ENCODE measurements at regions not wholly inside any gene's neighbourhood (a gene's known extent, or its start where the extent isn't known, plus 50 kb on each side); places are given as distances from the start of the nearest gene placed in this dataset.

DNA sequence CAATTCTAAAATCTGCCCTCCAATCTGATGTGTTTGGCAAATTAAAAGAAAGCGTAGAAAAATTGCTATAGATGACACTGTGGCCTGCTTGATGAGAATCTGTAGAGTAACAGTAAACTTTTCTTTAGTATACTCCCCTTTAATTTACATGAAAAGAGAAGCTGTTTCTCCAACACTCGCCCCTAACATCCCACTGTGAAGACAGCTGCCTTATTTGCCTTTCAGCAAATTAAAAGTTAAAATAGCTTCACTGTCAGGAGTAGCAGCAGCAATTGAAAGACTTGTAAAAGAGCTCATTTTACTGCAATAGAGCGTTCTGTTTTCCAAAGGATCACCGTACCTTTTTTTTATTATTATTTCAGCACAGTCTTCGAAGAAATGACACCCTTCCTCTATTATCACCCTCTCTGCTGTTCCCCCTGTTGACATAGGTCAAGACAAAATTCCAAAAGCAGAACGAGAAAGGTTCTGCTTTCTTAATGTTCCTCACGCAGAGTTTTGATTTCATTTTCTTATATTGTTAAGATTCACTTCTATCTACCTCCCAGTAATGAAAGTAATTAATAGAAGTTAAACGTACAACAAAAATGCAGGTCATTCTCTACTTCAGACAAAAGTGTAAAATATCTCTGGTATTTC is 153.5 kb upstream of the USP15 start:
- peak overlapping the region; percentile 26; the same call in 1 of the 2 replicates for H3K9ac ChIP-seq (ENCODE audit: low read depth, low read length)
- H3K36me3 ChIP-seq (ENCODE audit: insufficient read depth, low read length), result no peaks in the 10 kb centered on the region
- H3K4me1 ChIP-seq (ENCODE audit: insufficient read depth, low read length), result peaks cover 15% of the 10 kb centered on the region; the same call in 1 of the 2 replicates
- H3K9me3 ChIP-seq (ENCODE audit: control insufficient read depth, insufficient read depth, low read length), result no peaks in the 10 kb centered on the region

DNA sequence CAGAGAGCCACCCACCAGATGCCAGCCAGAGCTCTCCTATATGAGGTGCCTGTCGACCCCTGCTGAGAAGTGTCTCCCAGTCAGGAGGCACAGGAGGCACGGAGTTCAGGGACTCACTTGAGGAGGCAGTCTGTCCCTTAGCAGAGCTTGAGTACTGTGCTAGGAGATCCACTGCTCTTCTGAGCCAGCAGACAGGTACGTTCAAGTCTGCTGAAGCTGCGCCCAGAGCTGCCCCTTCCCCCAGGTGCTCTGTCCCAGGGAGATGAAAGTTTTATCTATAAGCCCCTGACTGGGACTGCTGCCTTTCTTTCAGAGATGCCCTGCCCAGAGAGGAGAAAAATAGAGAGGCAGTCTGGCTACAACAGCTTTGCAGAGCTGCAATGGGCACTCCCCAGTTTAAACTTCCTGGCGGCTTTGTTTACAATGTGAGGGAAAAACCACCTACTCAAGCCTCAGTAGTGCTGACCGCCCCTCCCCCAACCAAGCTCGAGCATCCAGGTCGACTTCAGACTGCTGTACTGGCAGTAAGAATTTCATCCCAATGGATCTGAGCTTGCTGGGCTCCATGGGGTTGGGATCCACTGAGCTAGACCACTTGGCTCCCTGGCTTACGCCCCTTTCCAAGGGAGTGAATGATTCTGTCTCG is 146.7 kb upstream of the USP15 start:
- no peaks in the 10 kb centered on the region for H3K9me3 ChIP-seq (ENCODE audit: control insufficient read depth, insufficient read depth, low read length)
- no peaks in the 10 kb centered on the region for H3K36me3 ChIP-seq (ENCODE audit: insufficient read depth, low read length)
- H3K9ac ChIP-seq (ENCODE audit: low read depth, low read length), result no peak overlapping the region
- H3K4me1 ChIP-seq (ENCODE audit: insufficient read depth, low read length), result 0 out of 2 replicates have a peak, but pooled peaks cover 3% of the 10 kb centered on the region

DNA sequence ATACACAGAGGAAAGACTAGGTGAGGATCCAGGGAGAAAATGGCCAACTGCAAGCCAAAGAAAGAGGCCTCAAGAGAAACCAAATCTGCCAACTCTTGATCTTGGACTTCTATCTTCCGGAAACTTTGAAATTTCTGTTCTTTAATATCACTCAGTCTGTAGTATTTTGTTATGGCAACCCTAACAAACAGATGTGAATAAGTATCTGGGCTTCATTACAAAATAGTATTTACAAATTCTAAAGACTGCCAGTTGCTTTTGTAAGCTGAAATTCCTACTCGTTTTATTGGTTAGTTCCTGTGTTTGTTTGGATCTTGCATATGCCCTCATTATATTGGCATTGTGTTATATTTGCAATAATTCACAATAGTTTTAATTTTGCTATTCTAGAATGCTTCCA is 143.2 kb upstream of the USP15 start:
- H3K36me3 ChIP-seq (ENCODE audit: insufficient read depth, low read length), result no peaks in the 10 kb centered on the region
- no peaks in the 10 kb centered on the region for H3K9me3 ChIP-seq (ENCODE audit: control insufficient read depth, insufficient read depth, low read length)
- H3K4me1 ChIP-seq (ENCODE audit: insufficient read depth, low read length), result 0 out of 2 replicates have a peak, but pooled peaks cover 3% of the 10 kb centered on the region
- no peak overlapping the region for H3K9ac ChIP-seq (ENCODE audit: low read depth, low read length)

DNA sequence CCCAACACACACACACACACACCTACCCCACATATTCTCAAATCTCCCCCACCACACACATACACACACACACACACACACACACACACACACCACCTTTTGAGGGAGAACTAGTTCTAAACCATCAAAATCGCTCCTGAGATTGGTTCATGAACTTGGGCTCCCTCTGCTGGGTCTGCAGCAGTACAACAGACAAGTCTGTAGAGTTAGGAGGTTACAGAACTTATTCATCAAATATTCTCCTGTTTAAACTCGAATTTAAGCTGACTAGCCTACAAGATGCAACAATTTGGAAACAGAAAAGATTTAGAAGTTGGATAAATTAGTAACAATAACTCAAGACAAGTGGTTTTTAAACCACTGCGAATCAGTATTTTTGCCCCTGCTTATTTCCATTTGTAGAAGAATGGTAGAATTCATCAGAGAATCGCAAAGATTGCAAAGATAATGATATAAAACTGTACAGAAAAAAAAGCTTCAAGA is 136.4 kb upstream of the USP15 start:
- Histone ChIP-seq H3K36me3 (ENCODE audit: insufficient read depth, low read length) (no peaks in the 10 kb centered on the region), H3K9ac (ENCODE audit: low read depth, low read length) (no peak overlapping the region), H3K9me3 (ENCODE audit: control insufficient read depth, insufficient read depth, low read length) (no peaks in the 10 kb centered on the region), H3K4me1 (ENCODE audit: insufficient read depth, low read length) (no peaks in the 10 kb centered on the region)

DNA sequence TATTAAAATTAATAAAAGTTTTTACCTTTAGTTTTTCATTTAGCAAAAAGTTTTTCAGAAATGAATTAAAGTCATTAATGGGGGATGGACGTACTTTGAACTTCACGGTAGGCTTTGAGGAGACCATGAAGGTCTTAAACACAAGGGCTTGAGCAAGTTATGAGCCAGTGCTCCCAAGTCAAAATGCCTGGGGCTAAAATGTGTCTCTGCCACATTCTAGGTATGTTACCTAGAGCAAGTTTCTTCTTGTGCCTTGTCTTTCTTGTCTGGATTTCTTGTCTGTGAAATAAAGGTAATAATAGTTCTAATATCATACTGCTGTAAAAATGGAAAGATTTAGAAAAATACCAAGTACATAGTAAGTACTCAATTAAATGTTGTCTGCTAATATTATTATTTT is 132.7 kb upstream of the USP15 start:
- H3K36me3 ChIP-seq (ENCODE audit: insufficient read depth, low read length), result no peaks in the 10 kb centered on the region
- H3K9ac ChIP-seq (ENCODE audit: low read depth, low read length), result no peak overlapping the region
- H3K4me1 ChIP-seq (ENCODE audit: insufficient read depth, low read length), result no peaks in the 10 kb centered on the region
- no peaks in the 10 kb centered on the region for H3K9me3 ChIP-seq (ENCODE audit: control insufficient read depth, insufficient read depth, low read length)

DNA sequence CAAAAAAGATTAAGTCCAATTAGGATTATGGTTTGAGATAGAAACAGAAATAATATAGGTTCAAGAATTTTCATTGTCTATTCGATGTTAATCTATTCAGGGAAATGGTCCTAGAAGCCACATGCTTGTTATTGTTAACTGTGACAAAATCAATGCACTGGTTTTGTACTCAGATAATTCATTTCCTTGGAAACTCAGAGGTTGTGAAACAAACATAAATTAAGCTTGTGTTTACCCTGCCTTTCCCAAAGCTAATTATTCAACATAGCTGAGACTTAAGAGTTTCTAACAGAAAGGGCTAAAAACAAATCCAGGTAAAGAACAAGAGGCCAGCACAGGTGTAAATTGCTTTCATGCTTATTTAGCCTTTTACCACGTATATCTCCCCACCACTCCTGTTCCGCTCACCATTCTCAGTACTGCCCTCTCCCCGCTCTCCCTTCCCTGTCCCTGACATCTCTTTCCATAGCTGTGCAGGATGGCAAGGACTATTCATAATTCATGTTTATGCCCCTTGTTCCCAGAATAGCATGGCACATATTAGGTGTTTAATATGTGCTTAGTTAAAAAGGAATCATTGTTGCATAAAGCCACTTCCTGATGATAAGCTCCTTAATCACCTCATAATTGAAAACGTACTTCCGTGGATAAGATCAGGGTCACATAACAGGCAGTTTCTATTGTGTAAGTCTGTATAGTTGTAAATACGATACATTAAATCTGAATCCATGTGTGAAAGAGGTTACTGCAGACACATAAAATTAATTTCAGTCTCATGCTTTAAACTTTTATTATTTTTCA is 131.8 kb upstream of the USP15 start:
- H3K4me1 ChIP-seq (ENCODE audit: insufficient read depth, low read length), result no peaks in the 10 kb centered on the region

DNA sequence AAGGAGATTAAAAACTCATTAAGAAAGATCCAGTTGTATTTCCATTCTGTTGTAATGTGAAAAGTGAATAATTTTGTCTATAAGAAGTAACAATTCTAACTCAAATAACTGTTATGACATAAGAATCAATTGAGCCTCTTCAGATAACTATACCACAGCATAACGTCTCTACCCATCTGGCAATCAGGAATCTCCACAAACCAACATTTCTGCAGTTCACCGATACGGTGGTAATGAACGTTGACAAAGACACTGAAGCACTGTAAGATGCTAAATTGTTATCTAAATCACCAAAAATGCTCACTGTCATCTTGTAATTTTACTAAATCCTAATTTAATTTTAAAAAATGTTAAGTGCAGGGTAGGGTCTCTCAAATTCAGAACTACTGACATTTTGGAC is 130.9 kb upstream of the USP15 start:
- H3K36me3 ChIP-seq (ENCODE audit: insufficient read depth, low read length), result no peaks in the 10 kb centered on the region
- H3K4me1 ChIP-seq (ENCODE audit: insufficient read depth, low read length), result no peaks in the 10 kb centered on the region
- no peak overlapping the region for H3K9ac ChIP-seq (ENCODE audit: low read depth, low read length)
- no peaks in the 10 kb centered on the region for H3K9me3 ChIP-seq (ENCODE audit: control insufficient read depth, insufficient read depth, low read length)

More for the DNA sequence above, 131.8 kb upstream of the USP15 start:
- no peak overlapping the region for H3K9ac ChIP-seq (ENCODE audit: low read depth, low read length)
- H3K9me3 ChIP-seq (ENCODE audit: control insufficient read depth, insufficient read depth, low read length), result no peaks in the 10 kb centered on the region
- no peaks in the 10 kb centered on the region for H3K36me3 ChIP-seq (ENCODE audit: insufficient read depth, low read length)

DNA sequence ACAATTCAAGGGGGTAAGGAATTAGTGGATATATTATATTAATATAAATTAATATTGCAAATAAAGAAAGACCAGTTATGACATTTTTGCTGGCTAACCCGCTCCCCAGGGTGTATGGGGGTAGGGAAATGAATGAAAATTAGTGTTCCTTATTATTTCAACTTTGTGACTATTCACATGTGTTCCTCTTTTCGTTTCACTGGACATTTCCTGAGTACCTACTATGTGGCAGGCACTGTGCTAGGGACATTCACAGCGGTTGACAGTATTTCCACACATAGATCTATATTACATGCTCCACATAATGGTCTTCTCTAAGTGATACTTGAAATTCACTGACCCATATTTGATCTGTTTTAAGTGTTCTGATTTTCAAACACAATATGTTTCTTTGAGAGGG is 129.8 kb upstream of the USP15 start:
- no peak overlapping the region for H3K9ac ChIP-seq (ENCODE audit: low read depth, low read length)
- no peaks in the 10 kb centered on the region for H3K36me3 ChIP-seq (ENCODE audit: insufficient read depth, low read length)
- no peaks in the 10 kb centered on the region for H3K4me1 ChIP-seq (ENCODE audit: insufficient read depth, low read length)
- H3K9me3 ChIP-seq (ENCODE audit: control insufficient read depth, insufficient read depth, low read length), result no peaks in the 10 kb centered on the region

DNA sequence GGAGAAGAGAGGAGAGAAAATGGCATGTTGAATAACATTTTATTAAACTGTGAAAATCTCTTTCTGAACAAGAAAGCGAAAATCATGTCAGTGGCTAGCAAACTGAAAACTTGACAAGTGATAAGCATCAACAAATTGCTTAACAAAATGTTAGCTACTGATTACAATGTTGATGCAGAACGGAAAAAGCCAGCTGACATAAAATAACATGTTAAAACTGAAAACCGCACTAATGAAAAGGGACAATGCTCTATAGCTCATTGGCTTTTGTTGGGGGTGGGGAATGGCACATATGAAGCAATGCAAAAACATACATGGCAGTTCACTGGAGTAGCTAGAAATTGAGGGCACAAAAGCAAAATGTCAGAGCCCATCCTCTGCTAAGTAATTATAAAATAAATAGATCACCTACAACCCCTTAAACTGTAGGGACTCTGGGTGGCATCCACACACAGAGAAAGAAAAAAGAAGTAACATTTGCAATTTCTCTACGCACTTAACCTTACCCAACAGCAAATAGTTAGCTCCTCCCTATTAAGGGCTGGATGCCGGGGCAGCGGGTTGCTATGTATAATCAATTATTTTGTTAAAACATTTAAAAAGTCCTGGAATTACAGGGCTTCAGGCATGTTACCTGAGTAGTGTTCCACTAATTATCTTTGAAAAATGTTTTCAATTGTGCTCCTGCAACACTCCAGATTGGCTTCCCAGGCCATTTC is 129.2 kb upstream of the USP15 start:
- H3K9me3 ChIP-seq (ENCODE audit: control insufficient read depth, insufficient read depth, low read length), result no peaks in the 10 kb centered on the region
- no peaks in the 10 kb centered on the region for H3K36me3 ChIP-seq (ENCODE audit: insufficient read depth, low read length)
- no peak overlapping the region for H3K9ac ChIP-seq (ENCODE audit: low read depth, low read length)
- no peaks in the 10 kb centered on the region for H3K4me1 ChIP-seq (ENCODE audit: insufficient read depth, low read length)

DNA sequence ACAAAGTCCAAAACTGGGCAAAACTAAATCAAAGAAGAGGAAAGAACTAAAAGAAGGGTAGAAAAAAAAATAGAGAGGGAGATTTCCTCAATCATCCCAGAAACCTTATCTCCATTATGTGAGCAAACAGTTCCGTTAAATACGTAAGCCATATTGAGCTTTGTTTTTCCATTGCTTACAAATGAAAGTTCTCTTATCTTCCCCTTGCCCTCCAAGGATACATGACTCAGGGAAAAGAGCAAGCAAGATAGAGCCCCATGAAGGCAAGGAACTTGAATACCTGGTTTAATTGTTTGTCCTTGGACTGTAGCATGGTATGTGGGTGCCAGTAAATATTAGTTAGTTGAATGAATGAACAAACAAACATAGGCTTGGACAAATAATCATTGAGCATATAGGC is 126.8 kb upstream of the USP15 start:
- H3K36me3 ChIP-seq (ENCODE audit: insufficient read depth, low read length), result no peaks in the 10 kb centered on the region
- no peaks in the 10 kb centered on the region for H3K9me3 ChIP-seq (ENCODE audit: control insufficient read depth, insufficient read depth, low read length)
- H3K9ac ChIP-seq (ENCODE audit: low read depth, low read length), result no peak overlapping the region
- no peaks in the 10 kb centered on the region for H3K4me1 ChIP-seq (ENCODE audit: insufficient read depth, low read length)

DNA sequence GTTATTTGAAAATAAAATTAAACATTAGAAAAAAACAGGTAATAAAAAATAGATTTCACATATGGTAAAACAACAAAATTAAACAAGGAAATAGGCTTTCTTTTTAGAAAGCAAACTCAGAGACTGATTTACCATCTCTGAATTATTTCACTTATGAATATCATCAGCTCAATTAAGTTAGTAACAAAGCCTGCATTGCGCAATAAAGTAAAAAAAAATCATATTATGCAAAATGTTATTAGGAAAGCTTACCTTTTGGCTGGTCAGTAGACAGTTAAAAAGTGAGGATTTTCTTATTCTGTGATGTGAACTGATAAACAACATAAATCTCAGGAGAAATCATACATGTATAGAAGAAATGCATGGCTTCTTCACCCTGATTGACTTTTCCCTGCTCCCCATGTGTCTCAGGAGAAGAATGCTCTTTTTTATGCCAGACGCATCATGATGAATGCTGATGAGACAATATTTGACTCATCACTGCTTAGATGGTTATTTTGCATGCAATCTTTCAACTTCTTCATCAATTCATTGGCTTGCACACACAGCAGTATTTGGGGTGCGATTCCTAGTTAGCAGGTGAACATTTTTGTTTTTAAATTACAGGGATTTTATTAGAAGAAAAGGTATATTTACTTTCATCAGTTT is 124.5 kb upstream of the USP15 start:
- Histone ChIP-seq H3K36me3 (ENCODE audit: insufficient read depth, low read length) (no peaks in the 10 kb centered on the region), H3K9me3 (ENCODE audit: control insufficient read depth, insufficient read depth, low read length) (no peaks in the 10 kb centered on the region), H3K4me1 (ENCODE audit: insufficient read depth, low read length) (no peaks in the 10 kb centered on the region), H3K9ac (ENCODE audit: low read depth, low read length) (no peak overlapping the region)

DNA sequence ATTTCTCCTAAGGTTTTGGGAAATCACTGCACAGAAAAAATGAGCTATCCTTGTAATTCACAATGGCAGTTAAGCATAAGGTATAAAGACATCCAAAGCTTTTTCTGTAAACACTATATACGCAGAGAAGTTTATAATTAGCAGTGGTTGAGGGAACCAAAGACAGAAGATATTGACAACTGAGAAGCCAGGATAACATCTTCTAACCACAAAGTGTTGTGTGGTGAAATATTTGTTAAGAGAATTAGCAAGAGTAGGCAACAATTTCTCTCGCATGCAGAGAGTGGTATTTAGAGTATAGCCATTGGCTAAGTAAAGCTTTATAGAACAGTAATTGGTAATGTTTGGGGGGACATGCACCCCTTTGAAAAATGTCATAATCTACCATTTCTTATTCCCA is 123.7 kb upstream of the USP15 start:
- H3K9ac ChIP-seq (ENCODE audit: low read depth, low read length), result no peak overlapping the region
- no peaks in the 10 kb centered on the region for H3K36me3 ChIP-seq (ENCODE audit: insufficient read depth, low read length)
- H3K9me3 ChIP-seq (ENCODE audit: control insufficient read depth, insufficient read depth, low read length), result no peaks in the 10 kb centered on the region
- H3K4me1 ChIP-seq (ENCODE audit: insufficient read depth, low read length), result no peaks in the 10 kb centered on the region

DNA sequence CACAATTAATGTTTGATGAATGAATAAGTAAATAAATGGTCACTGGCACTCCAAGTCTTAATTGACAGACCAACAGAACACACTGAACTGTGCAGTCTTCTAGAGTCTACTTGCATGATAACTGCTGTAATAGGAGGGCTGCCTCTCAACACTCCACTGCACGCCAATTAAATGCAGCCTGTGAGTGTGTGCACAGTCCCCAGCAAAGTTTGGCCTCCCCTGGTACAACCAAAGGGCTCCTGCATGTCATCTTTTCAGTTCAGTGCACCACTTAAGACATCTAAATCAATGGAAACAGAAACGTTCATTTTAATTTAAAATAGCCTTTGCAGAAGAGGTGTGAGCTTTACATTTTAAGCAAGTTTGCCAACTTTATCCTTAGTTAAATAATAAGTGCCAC is 121.7 kb upstream of the USP15 start:
- Histone ChIP-seq H3K9ac (ENCODE audit: low read depth, low read length) (no peak overlapping the region), H3K36me3 (ENCODE audit: insufficient read depth, low read length) (no peaks in the 10 kb centered on the region), H3K9me3 (ENCODE audit: control insufficient read depth, insufficient read depth, low read length) (no peaks in the 10 kb centered on the region), H3K4me1 (ENCODE audit: insufficient read depth, low read length) (no peaks in the 10 kb centered on the region)

DNA sequence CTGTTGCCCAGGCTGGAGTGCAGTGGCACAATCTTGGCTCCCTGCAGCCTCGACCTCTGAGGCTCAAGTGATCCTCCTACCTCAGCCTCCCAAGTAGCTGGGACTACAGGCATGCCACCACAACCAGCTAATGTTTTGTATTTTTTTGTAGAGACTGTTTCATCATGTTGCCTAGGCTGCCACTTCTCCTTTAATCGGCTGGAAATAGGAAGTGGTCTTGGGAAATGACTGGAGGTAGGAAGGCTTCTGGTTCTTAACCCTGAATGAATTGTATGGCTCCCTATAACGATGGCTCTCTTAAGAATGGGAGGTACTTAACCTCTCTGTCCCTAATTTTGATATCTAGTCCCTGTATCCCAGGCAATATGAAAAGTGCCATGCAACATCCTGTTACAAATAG is 113.9 kb upstream of the USP15 start:
- no peaks in the 10 kb centered on the region for H3K9me3 ChIP-seq (ENCODE audit: control insufficient read depth, insufficient read depth, low read length)
- H3K9ac ChIP-seq (ENCODE audit: low read depth, low read length), result no peak overlapping the region
- no peaks in the 10 kb centered on the region for H3K4me1 ChIP-seq (ENCODE audit: insufficient read depth, low read length)
- H3K36me3 ChIP-seq (ENCODE audit: insufficient read depth, low read length), result no peaks in the 10 kb centered on the region

Measured in ES-I3 (cell line).